Chondrocyte (in vitro differentiated cells): ENCODE measurements at regions not wholly inside any gene's neighbourhood (a gene's known extent, or its start where the extent isn't known, plus 50 kb on each side); places are given as distances from the start of the nearest gene placed in this dataset.

Source experiments
- DNase-seq: peaks from one replicate; pipeline ENCODE4 v3.0.0; 2021; ENCODE audit warnings: mixed read lengths, low spot score
- H3K27ac Mint-ChIP-seq: one replicate; pipeline ENCODE4 v1.8.0; 2021; ENCODE audit warnings: mild to moderate bottlenecking, moderate library complexity, mixed read lengths; ENCODE audit not compliant: unreplicated experiment
- H3K27me3 Mint-ChIP-seq: 2 replicates; pipeline ENCODE4 v1.8.0; 2021; ENCODE audit warnings: low read depth, mixed read lengths
- H3K36me3 Mint-ChIP-seq: 2 replicates; pipeline ENCODE4 v1.8.0; 2021; ENCODE audit warnings: low read depth, mixed read lengths
- H3K4me1 Mint-ChIP-seq: 2 replicates; pipeline ENCODE4 v1.8.0; 2021; ENCODE audit warnings: low read depth, mild to moderate bottlenecking, mixed read lengths
- H3K4me3 Mint-ChIP-seq: one replicate; pipeline ENCODE4 v1.8.0; 2021; ENCODE audit warnings: mild to moderate bottlenecking, moderate library complexity, mixed read lengths; ENCODE audit not compliant: unreplicated experiment
- H3K9me3 Mint-ChIP-seq: 2 replicates; pipeline ENCODE4 v1.8.0; 2021; ENCODE audit warnings: low read depth, mixed read lengths
- CTCF ChIP-seq: fragments of 200-600 bp; sonication (generic); IDR thresholded peaks from 2 replicates; pipeline ENCODE4 v1.5.0; 2021; ENCODE audit warnings: antibody characterized with exemption, mild to moderate bottlenecking, moderate library complexity

- TF ChIP-seq CTCF, result no peak
- no peak overlapping the region for H3K4me3 Mint-ChIP-seq
- H3K9me3 Mint-ChIP-seq, result no peaks in the 10 kb centered on the region
- H3K27me3 Mint-ChIP-seq, result peaks cover 35% of the 10 kb centered on the region
- H3K4me1 Mint-ChIP-seq, result no peaks in the 10 kb centered on the region
- H3K27ac Mint-ChIP-seq, result no peak overlapping the region
- DNase-seq, result no peak
- no peaks in the 10 kb centered on the region for H3K36me3 Mint-ChIP-seq
Measured at GRCh38 chr3:10746684-10747083, 69.3 kb upstream of the SLC6A11 start.

DNA sequence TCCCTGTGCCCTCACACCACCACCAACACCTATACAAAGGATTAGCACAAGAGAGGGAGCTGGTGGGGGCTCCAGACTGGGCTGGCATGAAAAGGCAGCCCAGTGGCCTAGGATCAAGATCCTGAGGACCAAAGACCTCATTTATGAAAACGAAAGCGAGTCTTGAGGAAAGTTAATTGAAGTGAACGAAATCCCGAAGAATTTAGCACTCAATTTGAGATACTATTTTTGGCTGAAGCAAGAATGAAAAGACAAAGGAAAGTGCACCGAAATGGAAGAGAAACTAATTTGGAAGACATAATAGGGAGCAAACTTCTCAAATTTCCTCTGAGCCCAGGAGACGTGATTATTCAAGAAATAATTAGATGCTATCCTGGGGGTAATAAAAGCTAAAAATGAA lies 68.7 kb upstream of the SLC6A11 start:
- no peak overlapping the region for H3K4me3 Mint-ChIP-seq
- no peaks in the 10 kb centered on the region for H3K9me3 Mint-ChIP-seq
- H3K4me1 Mint-ChIP-seq, result no peaks in the 10 kb centered on the region
- H3K27me3 Mint-ChIP-seq, result peaks cover 29% of the 10 kb centered on the region
- no peak for TF ChIP-seq CTCF
- H3K36me3 Mint-ChIP-seq, result no peaks in the 10 kb centered on the region
- DNase-seq, result no peak
- no peak overlapping the region for H3K27ac Mint-ChIP-seq

- H3K4me1 Mint-ChIP-seq, result no peaks in the 10 kb centered on the region
- H3K27me3 Mint-ChIP-seq, result peaks cover 26% of the 10 kb centered on the region
- H3K4me3 Mint-ChIP-seq, result no peak overlapping the region
- TF ChIP-seq CTCF, result no peak
- no peaks in the 10 kb centered on the region for H3K9me3 Mint-ChIP-seq
- H3K27ac Mint-ChIP-seq, result no peak overlapping the region
- no peaks in the 10 kb centered on the region for H3K36me3 Mint-ChIP-seq
- no peak for DNase-seq
Measured at GRCh38 chr3:10748040-10748439, 68.0 kb upstream of the SLC6A11 start.

DNA sequence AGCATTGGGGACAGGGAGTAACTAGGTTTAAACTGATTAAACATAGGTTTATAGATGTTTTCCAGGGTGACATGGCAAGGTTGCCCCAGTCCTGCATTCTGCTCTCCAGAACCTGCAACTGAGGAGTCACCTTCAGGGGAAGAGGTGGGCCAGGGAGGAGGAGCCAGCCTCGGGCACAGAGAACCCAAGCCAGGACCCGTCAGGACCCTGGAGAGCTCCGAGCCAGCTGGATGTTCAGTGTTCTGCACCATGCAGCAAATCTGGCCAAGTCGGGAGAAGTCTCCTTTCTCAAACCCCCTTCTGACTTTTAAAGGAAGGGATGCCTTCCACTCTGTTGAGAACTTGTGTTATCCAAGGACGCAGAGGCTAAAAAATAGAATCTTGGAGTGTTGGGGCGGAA lies 62.1 kb upstream of the SLC6A11 start:
- Mint-ChIP-seq H3K27me3 (peaks cover 27% of the 10 kb centered on the region), H3K9me3 (no peaks in the 10 kb centered on the region), H3K36me3 (no peaks in the 10 kb centered on the region), H3K27ac (no peak overlapping the region), H3K4me1 (no peaks in the 10 kb centered on the region), H3K4me3 (no peak overlapping the region)
- DNase-seq, result no peak
- no peak for TF ChIP-seq CTCF

GRCh38 chr3:10756546-10756945 lies 59.5 kb upstream of the SLC6A11 start:
- Mint-ChIP-seq H3K36me3 (no peaks in the 10 kb centered on the region), H3K4me3 (no peak overlapping the region), H3K27me3 (peaks cover 43% of the 10 kb centered on the region), H3K9me3 (no peaks in the 10 kb centered on the region), H3K27ac (no peak overlapping the region), H3K4me1 (no peaks in the 10 kb centered on the region)
- DNase-seq, result no peak
- no peak for TF ChIP-seq CTCF
